ENCODE measurements at regions not wholly inside any gene's neighbourhood (a gene's known extent, or its start where the extent isn't known, plus 50 kb on each side); places are given as distances from the start of the nearest gene placed in this dataset.
A peak's percentile ranks its signal among the peaks of the same experiment; 100 is the strongest.
"Not testable (repeated sequence)": the region's sequence is repeated elsewhere in the genome, so short reads cannot be mapped to it uniquely, and the experiment has no call there.

DNA sequence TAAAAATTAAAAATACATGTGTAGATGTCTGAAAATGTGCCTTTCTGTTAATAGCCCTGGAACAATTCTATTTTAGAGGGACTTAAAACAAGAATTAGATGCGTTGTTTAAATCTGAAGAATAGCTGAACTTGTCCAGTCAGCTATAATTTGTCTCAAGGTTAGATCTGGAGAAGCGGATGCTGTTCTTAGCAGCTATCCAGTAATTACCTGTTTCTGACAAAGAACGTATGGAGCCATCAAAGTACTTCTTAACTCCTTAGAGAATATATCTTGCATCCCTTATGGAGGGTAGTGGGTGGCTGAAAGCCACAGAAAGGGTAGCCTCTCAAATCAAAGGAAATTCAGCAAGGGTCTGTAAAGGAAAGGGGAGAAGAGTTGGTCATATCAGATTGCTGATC is 160.4 kb downstream of the SEPTIN7 start:
- DNase-seq (ENCODE audit: missing footprints); ATAC-seq; intact Hi-C loops (cut with DNase I): not testable (repeated sequence)

DNA sequence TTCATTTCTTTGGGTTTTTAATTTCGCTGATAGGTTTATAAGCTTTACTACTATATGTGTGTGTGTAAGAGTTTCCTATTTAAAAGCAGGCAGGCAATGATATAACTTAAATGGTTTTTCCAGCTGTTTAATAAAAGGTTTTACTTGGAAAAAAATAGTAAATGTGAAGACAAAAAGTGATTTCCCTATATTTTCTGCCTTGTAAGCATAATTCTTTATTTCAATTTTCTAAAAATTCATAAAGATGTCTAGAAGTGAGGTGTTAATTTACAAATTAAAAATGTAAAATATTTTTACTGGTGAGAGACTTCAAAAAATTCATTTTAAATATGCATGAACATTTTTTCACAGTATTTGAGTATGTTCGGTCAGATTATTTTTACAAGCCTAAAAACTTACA is 161.8 kb downstream of the SEPTIN7 start:
- ATAC-seq; DNase-seq (ENCODE audit: missing footprints); intact Hi-C loops (cut with DNase I): not testable (repeated sequence)

DNA sequence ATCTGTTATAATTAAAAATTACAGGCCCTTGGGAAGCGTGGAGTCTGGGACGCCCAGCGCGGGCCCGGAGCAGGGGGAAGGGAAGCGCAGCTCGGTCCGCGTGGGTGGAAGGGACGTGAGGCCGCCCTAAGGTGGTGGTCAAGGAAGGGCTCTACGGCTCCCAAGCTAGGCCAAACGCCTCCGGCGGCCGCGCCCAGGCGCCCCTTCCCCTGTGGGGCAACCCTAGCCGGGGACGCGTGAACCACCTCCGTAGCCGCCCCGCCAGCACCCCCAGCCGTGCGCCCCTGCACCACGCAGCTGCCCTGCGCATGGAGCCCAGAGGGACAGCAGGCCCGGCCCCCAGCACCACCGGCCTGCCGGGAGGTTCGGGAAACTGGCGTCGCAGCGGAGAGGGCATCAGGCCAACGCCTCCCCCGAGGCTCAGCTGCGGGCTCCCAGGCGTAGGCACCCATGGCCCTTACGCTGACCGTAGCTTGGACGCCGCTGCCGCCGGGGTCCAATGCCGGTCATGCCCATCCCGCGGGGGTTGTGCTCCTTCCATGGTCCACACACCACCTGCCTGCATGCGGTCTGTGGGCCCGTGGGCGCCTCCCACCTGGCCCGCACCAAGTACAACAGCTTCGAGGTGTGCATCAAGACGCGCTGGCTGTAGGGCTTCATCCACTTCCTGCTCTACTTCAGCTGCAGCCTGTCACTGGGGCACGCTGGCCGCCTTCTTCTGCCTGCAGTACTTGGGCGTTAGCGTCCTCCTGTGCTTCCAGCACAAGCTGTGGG is 166.7 kb downstream of the SEPTIN7 start:
- DNase-seq (ENCODE audit: missing footprints) (no peak), ATAC-seq (no peak)

DNA sequence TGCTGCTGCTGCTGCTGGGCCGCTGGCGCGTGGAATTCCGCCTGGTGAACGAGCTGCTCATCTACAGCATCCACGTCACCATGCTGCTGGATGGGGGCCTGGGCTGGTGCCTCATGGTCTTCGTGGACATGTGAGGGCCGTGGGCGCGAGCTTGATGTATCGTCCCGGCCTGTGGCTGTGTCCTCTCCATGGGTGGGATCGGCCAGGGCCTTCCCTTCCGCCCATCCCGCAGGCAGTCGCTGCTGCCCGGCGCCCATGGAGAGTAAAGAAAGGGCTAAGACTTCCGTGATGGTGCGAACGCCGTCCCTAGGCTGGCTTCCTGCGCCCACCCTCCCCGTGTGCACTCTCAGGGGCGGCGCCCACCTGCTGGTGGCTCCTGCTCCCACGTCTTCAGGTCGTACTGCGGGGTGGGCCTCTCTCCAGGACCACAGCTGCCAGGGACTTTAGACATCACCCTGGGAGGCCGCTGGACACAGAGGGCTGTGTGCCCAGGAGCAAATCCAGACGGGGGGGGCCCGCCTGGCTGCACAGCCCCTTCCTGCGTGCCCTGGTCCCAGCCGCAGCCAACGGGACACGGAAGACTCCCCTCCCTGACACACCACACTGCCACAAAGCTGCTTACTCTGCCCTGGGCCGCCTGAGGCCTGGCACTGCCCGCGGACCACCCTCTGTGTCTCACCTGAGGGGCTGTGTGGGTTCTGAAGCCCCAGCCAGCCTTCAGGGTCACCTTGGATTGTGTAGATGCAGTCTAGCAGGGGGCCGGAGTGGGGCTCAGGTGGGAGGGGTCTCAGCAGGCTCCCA is 167.5 kb downstream of the SEPTIN7 start:
- intact Hi-C loops (cut with DNase I), result no loop called here
- DNase-seq (ENCODE audit: missing footprints) (no peak), ATAC-seq (no peak)

More for the DNA sequence above, 166.7 kb downstream of the SEPTIN7 start:
- intact Hi-C loops (cut with DNase I), result no loop called here

DNA sequence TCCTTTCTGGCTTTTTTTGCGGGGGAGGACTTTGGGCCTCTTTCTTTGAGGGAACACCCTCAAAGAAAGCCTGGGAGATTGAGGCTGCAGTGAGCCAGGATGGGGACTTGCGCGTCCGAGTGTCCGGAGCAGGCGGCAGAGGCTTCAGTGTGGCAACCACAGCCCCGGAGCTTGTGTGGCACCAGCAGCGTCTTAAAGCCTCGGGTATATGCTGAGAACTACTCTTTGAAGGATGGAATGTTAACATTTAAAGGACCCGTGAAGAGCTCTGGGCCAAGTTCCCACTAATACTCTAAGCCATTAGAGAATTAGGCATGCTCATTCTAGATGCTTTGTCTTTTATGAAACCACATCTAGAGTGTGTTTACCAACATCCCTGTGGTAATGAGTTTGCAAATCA is 168.2 kb downstream of the SEPTIN7 start:
- ATAC-seq (no peak), DNase-seq (ENCODE audit: missing footprints) (no peak)
- intact Hi-C loops (cut with DNase I), result no loop called here

DNA sequence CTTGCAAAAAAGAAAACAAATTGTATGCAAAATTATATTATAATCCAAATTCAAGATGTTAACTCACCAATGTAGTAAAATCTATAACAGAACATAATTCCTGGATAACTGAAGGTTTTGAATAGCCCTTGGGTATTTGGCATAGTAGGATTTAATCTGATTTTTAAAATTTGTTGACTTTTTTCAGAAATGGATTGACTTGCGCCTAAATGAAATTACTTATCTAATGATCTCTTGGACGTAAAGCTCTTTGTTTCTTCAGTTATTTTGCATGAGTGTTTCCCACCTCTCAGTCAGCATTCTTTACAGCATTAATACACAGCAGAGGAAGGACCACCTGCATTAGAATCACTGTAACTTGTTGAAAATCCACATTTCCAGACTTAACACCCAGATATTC is 169.6 kb downstream of the SEPTIN7 start:
- no peak for ATAC-seq
- intact Hi-C loops (cut with DNase I), result loop anchor here (10.0 kb wide), 1 partner anchor 266 kb away; no protein-coding TSS in a partner anchor
- DNase-seq (ENCODE audit: missing footprints), result no peak

DNA sequence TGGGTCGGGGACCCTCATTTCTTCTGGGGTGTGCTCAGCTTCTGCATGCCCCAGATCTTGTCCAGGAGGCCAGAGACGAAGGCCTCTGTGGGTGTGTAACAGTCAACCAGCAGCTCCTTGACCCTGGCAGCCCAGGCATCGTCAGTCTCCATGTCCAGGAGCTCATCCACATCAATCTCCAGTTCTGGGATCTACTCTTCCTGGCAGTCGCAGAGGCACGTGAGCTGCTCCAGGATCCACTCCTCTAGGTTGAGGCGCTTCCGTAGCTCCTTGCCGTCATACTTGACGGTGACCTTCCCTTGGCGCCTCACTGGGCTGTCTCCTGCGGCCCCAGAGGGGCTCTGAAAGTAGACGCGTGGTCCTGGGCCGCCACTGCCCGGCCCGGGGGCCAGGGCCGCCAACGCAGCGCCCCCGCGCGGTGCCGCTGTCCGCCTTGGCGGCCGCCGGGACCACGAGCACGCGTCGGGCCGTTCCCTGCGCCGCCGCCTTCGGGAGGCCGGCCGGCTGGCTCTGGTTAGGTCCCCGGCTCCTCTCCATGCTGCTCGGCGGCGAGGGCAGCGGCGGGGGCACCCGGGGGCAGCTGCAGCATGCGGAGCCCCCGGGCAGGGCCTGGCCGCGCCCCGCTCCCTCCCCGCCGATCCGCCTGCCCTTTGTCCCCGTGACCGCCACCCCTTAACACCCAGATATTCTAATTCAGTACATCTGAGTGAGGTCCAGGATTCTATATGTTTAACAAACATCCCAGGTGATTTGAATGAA is 170.5 kb downstream of the SEPTIN7 start:
- intact Hi-C loops (cut with DNase I), result loop anchor here (10.0 kb wide), 1 partner anchor 267 kb away; no protein-coding TSS in a partner anchor
- ATAC-seq (peak; percentile 79), DNase-seq (ENCODE audit: missing footprints) (no peak)

DNA sequence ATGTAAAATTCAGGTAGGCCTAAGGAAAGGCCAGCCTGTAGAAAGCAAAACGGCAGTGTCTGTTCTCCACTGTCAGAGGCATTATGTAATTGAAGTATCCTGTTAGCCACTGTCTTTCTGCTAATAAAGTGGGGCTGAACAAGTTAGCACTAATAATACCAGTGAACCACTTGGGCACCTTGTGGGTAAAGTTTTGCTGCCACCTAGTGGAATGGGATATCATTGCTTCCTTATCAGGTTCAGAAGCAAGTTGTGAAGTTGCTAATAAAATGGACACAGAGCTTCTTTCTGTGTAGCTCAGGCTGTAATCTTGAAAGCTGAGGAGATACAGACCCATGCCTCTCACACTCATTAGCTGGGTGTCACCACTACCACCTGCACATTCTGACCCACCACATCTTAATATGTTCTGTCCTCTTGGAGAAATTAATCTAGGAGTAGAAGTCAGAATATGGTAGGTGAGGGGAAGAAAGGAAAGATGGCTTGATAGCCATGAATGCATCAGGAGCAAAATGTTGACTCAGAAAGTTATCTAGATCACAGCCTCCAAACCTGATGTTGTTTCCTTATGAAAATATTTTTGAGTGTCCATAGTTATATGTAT is 175.1 kb downstream of the SEPTIN7 start:
- DNase-seq (ENCODE audit: missing footprints), result no peak
- intact Hi-C loops (cut with DNase I), result loop anchor here (2.0 to 10.0 kb wide), 2 partner anchors 59 to 271 kb away; no protein-coding TSS in a partner anchor
- ATAC-seq, result peak; percentile 79

DNA sequence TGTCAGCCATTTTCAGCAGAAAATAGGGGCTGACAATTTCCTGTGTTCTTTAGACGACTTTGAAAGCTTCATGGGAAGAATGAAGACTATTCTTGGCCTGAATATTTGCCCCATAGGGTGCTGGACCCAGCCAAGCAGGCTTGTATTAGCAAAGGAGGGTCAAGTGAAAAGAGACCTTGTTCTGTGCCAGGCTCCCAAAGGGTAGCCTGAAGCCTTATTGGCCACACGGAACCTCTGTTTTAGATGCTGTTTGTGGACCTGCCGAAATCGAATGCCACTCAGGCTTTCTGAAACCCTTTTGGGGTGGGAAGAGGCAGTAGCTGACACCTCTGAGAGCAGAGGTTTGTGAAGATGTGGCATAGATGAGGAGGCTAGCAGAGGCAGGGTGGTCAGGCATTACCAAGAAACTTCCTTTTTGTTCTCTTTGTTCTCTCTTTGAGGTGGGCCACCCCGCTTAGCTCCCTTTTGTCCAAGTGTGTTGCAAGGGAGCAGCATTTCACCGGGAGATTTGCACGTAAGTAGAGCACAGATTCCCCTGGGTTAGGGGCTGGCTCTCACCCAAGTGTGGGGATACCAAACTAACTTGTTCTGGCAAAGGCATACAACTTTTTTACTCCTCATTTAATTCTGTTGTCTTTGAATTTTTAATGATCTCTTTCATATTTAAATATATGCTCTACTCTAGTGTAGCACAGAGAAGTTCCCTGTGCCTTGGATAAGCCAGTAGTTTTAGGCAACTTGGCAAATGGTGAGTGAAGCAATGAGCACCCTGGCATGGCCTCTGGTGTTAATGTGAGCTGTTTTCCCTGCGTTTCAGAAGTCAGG is 174.0 kb upstream of the EEPD1 start:
- ATAC-seq; DNase-seq (ENCODE audit: missing footprints): not testable (repeated sequence)
- intact Hi-C loops (cut with DNase I), result loop anchor here (10.0 kb wide), 1 partner anchor 274 kb away; no protein-coding TSS in a partner anchor

DNA sequence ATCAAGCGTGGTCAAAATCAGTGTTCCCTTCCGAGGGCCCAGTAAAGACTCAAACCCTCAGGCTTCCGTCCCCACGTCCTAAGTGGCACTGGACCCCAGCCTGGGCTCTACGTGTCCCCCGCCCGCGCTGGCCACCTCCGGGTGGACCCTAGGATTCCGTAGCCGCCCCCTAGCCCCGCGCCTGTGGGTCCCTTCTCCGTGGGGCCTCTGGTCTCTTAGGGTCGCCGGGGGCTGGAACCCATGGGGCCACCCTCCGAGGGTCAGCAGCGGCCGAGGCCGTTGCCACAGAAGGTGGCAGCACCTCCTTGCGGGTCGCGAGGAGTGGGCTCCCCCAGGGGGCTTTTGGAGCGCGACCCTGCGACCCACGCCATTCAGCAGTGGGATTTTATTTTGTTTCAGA is 170.5 kb upstream of the EEPD1 start:
- ATAC-seq (no peak), DNase-seq (ENCODE audit: missing footprints) (no peak)
- intact Hi-C loops (cut with DNase I), result loop anchor here (10.0 kb wide), 1 partner anchor 112 kb away; no protein-coding TSS in a partner anchor

DNA sequence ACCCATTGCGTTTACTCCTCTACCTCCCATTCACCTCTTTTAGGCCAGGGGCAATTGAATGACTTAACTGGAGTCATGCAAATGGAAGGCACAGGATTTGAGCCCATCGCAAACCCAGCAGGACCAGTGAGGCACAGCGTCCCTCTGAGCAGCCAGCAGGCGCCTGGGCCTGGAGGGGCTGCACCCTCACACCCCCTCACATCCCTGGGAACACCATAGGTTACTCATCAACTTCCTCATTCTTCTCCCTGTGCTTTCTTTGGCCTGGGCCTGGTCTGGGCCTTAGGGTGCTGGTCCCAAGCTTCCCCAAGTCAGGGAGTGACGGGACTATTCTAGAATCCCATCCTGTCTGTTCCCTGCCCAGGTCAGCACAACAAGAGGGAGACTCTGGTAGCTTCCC is 169.4 kb upstream of the EEPD1 start:
- ATAC-seq (no peak), DNase-seq (ENCODE audit: missing footprints) (no peak)
- intact Hi-C loops (cut with DNase I), result loop anchor here (10.0 kb wide), 1 partner anchor 111 kb away; no protein-coding TSS in a partner anchor

DNA sequence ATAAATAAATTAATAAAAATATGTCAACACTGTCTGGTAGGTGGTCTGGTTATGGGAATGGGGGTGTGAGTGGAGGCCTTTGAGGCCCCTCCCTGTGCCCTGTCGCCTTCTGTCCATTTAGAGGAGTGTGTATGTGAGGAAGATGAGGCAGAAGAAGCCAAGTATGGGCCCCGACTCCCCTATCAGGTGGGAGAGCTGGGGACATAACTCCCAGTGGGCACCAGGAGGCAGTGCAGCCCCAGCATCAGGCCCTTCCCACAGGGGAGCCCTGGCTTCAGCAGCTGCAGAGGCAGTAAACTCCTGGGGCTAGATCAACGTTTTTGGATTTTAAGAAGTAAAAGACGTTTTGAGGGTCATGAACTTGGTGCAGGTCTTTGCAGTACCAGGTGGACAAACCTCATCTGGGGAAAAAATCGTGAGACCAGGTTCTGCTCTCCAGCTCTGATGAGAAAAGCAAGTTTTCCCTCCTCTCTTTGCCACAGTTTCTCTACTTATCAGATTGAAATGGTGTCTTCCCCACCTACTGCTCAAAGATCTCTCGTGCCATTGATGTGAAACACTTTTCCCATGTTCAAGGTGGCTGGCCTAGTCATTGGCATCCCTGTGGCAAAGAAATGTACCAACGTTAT is 167.8 kb upstream of the EEPD1 start:
- intact Hi-C loops (cut with DNase I), result loop anchor here (1.0 to 10.0 kb wide), 4 partner anchors 110 to 334 kb away; partner anchors contain the start of gene EEPD1
- DNase-seq (ENCODE audit: missing footprints) (peak; percentile 93), ATAC-seq (peak; percentile 93)

DNA sequence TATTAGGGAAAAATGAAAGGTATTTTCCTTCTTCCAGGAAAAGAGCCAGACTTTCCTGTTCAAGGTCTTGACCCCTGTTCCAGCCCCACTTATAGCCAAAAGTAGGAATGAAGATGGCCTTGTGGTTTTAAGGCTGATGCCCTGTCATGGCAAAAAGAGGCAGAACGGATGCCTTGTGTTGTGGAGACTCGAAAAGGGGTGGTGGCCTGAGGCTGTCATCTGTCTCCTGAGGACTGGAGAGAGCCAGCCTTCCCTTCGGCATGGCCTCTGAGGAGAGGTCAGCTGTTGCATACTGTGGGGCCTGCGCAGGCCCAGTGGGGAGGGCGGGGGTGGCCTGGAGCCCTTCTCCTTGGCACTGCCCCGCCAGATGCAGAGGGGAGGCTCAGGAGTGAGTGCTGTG is 166.0 kb upstream of the EEPD1 start:
- no peak for ATAC-seq
- no peak for DNase-seq (ENCODE audit: missing footprints)
- intact Hi-C loops (cut with DNase I), result loop anchor here (5.0 to 10.0 kb wide), 2 partner anchors 108 to 165 kb away; partner anchors contain the start of gene EEPD1

DNA sequence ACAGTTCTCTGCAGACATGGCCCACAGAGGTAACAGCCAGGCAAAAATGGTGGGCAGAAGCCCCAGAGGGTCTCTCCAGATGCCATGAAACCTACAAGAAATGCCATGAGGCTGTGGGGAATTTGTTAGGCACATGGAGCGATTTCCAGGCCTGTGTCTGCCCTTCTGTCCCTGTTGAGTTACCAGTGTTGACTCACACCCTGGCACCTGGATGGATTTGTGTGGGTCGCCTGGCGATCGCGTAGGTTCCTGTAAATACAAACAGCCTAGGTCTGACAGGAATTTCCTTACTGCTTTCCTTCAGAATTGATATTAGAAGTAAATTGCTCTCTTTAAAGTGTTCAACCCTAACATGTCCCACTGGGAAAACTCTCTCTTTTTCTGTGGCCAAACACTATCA is 164.9 kb upstream of the EEPD1 start:
- ATAC-seq, result no peak
- DNase-seq (ENCODE audit: missing footprints), result no peak
- intact Hi-C loops (cut with DNase I), result loop anchor here (5.0 to 10.0 kb wide), 2 partner anchors 107 to 164 kb away; partner anchors contain the start of gene EEPD1

DNA sequence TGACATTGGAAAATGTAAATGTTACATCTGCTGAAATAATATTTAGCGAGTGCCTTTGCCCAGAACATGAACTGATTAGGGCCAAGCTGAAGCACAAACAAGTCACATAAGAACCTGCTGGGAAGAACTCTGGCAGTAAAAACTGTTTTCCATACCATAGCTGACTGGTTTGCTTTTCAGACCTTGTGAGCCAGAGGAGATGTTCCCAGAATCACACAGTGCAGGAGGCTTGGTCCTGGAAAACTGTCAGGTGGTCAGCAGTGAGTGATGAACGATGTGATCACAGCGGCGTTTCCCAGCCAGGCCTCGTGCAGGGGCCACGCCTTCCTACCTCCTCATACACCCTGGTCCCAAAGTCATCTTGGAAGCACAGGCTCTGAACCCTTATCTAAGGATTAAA is 164.2 kb upstream of the EEPD1 start:
- intact Hi-C loops (cut with DNase I), result loop anchor here (5.0 to 10.0 kb wide), 2 partner anchors 106 to 163 kb away; partner anchors contain the start of gene EEPD1
- no peak for ATAC-seq
- no peak for DNase-seq (ENCODE audit: missing footprints)

DNA sequence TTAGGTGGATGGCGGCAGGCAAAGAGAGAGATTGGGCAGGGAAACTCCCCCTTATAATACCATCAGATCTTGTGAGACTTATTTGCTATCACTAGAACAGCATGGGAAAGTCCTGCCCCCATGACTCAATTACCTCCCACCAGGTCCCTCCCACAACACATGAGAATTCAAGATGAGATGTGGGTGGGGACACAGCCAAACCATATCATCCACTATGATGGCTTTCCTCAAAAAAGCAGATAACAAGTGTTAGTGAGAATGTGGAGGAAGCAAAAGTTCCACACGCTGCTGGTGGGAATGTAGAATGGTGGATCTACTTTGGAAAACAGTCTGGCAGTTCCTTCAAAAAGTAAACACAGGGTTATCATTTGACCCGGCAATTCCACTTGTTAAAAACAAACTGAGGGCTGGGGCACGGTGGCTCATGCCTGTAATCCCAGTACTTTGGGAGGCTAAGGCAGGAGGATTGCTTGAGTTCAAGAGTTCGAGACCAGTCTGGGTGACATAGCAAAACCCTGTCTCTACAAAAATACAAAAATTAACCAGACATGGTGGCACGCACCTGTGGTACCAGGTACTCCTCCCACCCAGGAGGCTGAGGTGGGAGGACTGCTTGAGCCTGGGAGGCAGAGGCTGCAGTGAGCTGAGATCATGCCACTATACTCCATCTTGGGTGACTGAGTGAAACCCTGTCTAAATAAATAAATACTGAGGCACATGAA is 161.4 kb upstream of the EEPD1 start:
- ATAC-seq (no peak), DNase-seq (ENCODE audit: missing footprints) (no peak)
- intact Hi-C loops (cut with DNase I), result no loop called here
